ENCODE measurements at regions not wholly inside any gene's neighbourhood (a gene's known extent, or its start where the extent isn't known, plus 50 kb on each side); places are given as distances from the start of the nearest gene placed in this dataset.

DNA sequence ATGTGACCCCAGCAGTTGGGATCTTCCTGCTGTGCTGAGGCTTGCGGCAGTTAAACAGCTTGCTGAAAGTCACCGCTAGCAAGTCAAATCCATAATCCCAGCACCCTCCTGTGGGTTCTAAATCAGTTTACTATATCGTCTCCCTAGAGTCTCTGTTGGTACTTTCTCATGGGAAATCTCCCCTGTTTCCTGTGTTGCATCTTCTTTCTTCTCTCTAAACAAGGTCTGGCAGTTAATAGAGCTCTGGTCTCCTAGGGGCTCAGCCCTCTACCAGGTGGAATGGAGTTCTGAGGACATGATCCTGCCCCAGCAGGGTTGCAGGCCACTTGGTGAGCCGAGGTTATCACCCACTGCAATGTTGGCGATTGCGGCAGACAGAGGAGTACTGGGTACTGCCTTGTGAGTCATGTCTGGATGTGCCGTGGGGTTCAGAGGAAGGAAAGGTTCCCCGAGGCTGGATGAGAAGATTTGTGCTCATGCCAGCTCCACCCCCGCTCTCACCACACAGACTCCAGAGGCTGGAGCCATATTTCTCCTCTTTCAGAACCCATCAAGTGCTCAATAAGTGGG, 59.4 kb upstream of the SIX2 start:
- TF ChIP-seq, protein P1, sequence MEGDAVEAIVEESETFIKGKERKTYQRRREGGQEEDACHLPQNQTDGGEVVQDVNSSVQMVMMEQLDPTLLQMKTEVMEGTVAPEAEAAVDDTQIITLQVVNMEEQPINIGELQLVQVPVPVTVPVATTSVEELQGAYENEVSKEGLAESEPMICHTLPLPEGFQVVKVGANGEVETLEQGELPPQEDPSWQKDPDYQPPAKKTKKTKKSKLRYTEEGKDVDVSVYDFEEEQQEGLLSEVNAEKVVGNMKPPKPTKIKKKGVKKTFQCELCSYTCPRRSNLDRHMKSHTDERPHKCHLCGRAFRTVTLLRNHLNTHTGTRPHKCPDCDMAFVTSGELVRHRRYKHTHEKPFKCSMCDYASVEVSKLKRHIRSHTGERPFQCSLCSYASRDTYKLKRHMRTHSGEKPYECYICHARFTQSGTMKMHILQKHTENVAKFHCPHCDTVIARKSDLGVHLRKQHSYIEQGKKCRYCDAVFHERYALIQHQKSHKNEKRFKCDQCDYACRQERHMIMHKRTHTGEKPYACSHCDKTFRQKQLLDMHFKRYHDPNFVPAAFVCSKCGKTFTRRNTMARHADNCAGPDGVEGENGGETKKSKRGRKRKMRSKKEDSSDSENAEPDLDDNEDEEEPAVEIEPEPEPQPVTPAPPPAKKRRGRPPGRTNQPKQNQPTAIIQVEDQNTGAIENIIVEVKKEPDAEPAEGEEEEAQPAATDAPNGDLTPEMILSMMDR (IDR thresholded peaks at IDR 0.05; ENCODE audit: poor library complexity, severe bottlenecking), result no peak
- TF ChIP-seq EZH2 (IDR thresholded peaks at IDR 0.05; ENCODE audit: borderline replicate concordance, insufficient read depth, low read length, poor library complexity, severe bottlenecking), result no peak
- TF ChIP-seq RAD21 (conservative IDR thresholded peaks at IDR 0.05), result no peak
- TF ChIP-seq, protein P2, sequence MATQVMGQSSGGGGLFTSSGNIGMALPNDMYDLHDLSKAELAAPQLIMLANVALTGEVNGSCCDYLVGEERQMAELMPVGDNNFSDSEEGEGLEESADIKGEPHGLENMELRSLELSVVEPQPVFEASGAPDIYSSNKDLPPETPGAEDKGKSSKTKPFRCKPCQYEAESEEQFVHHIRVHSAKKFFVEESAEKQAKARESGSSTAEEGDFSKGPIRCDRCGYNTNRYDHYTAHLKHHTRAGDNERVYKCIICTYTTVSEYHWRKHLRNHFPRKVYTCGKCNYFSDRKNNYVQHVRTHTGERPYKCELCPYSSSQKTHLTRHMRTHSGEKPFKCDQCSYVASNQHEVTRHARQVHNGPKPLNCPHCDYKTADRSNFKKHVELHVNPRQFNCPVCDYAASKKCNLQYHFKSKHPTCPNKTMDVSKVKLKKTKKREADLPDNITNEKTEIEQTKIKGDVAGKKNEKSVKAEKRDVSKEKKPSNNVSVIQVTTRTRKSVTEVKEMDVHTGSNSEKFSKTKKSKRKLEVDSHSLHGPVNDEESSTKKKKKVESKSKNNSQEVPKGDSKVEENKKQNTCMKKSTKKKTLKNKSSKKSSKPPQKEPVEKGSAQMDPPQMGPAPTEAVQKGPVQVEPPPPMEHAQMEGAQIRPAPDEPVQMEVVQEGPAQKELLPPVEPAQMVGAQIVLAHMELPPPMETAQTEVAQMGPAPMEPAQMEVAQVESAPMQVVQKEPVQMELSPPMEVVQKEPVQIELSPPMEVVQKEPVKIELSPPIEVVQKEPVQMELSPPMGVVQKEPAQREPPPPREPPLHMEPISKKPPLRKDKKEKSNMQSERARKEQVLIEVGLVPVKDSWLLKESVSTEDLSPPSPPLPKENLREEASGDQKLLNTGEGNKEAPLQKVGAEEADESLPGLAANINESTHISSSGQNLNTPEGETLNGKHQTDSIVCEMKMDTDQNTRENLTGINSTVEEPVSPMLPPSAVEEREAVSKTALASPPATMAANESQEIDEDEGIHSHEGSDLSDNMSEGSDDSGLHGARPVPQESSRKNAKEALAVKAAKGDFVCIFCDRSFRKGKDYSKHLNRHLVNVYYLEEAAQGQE (IDR thresholded peaks at IDR 0.05; ENCODE audit: borderline replicate concordance), result no peak
- no peak for TF ChIP-seq POLR2AphosphoS5 (IDR thresholded peaks at IDR 0.05)
- TF ChIP-seq EP300 (conservative IDR thresholded peaks at IDR 0.05; ENCODE audit: poor library complexity, severe bottlenecking), result no peak
- no peak for TF ChIP-seq MXI1 (conservative IDR thresholded peaks at IDR 0.05; ENCODE audit: poor library complexity, severe bottlenecking)
- no peak for TF ChIP-seq SMC3 (conservative IDR thresholded peaks at IDR 0.05; ENCODE audit: poor library complexity)
